Gastroesophageal sphincter (tissue), 3 donors: ENCODE measurements at regions not wholly inside any gene's neighbourhood (a gene's known extent, or its start where the extent isn't known, plus 50 kb on each side); places are given as distances from the start of the nearest gene placed in this dataset.

Source experiments
- CTCF ChIP-seq, 4 experiments: fragments of 200-600 bp in 2 of 4; fragments of 450-650 bp in 2 of 4; sonication (generic) in 1 of 4; IDR thresholded peaks; one replicate each; pipeline ENCODE4 v1.5.1; 2017 to 2019; ENCODE audit warnings: antibody characterized with exemption in 4 of 4, mild to moderate bottlenecking in 2 of 4, moderate library complexity in 2 of 4
- POLR2A ChIP-seq, 2 donors: fragments of 450-650 bp; IDR thresholded peaks; one replicate each; pipeline ENCODE4 v1.6.1; 2017; ENCODE audit warnings: antibody characterized with exemption in 2 of 2, mild to moderate bottlenecking in 2 of 2, moderate library complexity in 1 of 2

- TF ChIP-seq POLR2A (IDR thresholded peaks at IDR 0.05) (no peak), CTCF (IDR thresholded peaks at IDR 0.05) (no peak)
Observed at GRCh38 chr15:46676233-46677206, 1040.8 kb upstream of the SEMA6D start.
